ENCODE measurements at regions not wholly inside any gene's neighbourhood (a gene's known extent, or its start where the extent isn't known, plus 50 kb on each side); places are given as distances from the start of the nearest gene placed in this dataset.

DNA sequence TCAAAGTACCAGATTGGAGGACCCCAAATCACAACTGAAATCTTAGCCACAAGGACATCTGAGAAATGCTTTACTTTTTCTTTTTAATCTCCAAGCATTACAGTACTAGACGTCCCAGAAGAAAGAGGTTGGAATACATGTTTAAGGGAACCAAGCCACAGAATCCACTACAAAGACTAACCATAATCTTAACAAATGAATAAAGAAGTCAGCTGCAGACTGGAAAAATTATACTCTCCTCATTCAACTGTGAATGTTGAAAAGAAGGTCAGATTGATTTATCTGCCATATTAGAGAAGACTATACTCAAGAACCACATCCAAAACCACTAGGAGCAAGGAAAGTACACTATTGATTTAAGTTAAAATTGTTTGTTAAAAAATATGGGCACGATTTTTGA is 102.1 kb upstream of the ABCB5 start:
- DNase-seq (ENCODE audit: insufficient read length, low spot score) (no peak), FAIRE-seq (no peak)
- TF ChIP-seq SPI1 (IDR thresholded peaks at IDR 0.05; ENCODE audit: low read depth, low read length) (no peak), TAF1 (IDR thresholded peaks at IDR 0.05; ENCODE audit: low read depth, low read length) (no peak), POLR2AphosphoS5 (IDR thresholded peaks at IDR 0.05; ENCODE audit: low read depth, low read length) (no peak), POLR2A (IDR thresholded peaks at IDR 0.05; ENCODE audit: low read depth, low read length) (no peak), PAX5 (IDR thresholded peaks at IDR 0.05; ENCODE audit: insufficient read depth, low read length, severe bottlenecking) (no peak), POU2F2 (IDR thresholded peaks at IDR 0.05; ENCODE audit: low read depth, low read length) (no peak)

DNA sequence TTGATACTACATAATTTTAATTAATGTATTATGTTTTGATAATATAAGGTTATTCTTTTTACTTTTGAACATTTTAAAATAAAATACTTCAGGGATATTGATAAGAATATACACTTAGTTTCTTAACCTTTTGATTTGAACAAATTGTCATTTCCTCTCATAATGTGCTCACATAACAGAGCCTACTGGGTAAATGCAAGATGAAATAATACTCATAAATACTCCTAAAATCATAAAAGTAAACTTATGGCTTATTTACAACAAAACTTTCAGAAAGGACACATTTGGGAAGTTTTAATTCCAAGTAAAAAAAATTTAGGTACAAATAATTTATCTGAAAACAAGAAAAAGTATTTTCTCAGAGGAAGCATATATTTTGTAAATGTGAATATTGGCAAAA is 101.6 kb upstream of the ABCB5 start:
- DNase-seq (ENCODE audit: insufficient read length, low spot score) (no peak), FAIRE-seq (no peak)
- TF ChIP-seq SPI1 (IDR thresholded peaks at IDR 0.05; ENCODE audit: low read depth, low read length) (no peak), POLR2A (IDR thresholded peaks at IDR 0.05; ENCODE audit: low read depth, low read length) (no peak), POLR2AphosphoS5 (IDR thresholded peaks at IDR 0.05; ENCODE audit: low read depth, low read length) (no peak), TAF1 (IDR thresholded peaks at IDR 0.05; ENCODE audit: low read depth, low read length) (no peak), PAX5 (IDR thresholded peaks at IDR 0.05; ENCODE audit: insufficient read depth, low read length, severe bottlenecking) (no peak), POU2F2 (IDR thresholded peaks at IDR 0.05; ENCODE audit: low read depth, low read length) (no peak)

DNA sequence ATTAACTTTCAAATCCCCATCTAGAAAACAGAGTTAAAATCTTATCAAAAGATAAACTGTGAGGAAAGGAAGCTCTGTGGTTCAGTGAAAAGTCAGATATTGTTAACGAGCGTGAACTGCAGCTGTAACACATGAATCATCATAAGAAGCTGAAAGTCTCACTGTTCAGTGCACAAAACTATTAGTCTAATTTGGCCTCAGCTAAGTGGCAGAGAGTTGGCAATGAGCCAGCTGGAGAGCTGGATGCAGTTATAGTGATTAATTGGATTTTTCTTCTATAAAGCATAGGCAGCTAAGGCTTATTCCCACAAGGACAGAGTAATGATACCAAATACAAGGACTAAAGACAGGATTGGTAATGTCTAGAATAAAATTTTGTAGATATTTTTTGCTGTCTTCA is 101.1 kb upstream of the ABCB5 start:
- DNase-seq (ENCODE audit: insufficient read length, low spot score) (no peak), FAIRE-seq (no peak)
- no peak for TF ChIP-seq POLR2AphosphoS5 (IDR thresholded peaks at IDR 0.05; ENCODE audit: low read depth, low read length)

DNA sequence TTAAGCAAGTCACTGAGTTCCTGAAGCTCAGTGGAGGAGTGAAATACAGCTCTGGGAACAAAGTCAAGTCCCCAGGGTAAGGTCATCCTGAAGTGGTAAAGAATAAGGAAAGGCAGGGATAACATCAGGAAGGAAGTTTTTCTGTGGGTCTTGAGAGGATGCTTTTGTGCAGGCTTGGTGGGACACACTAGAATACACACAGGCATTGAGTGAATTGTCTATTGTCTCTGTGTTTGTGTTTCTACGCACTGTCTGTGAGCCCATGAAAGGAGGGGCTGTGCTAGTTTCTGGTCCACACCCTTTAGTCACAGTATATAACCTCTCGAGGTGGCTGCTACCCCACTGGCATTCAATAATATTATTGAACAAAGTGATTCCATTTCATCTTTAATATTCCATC is 95.8 kb upstream of the ABCB5 start:
- no peak for FAIRE-seq
- no peak for TF ChIP-seq PAX5 (IDR thresholded peaks at IDR 0.05; ENCODE audit: insufficient read depth, low read length, severe bottlenecking)
- no peak for TF ChIP-seq SPI1 (IDR thresholded peaks at IDR 0.05; ENCODE audit: low read depth, low read length)
- TF ChIP-seq POLR2AphosphoS5 (IDR thresholded peaks at IDR 0.05; ENCODE audit: low read depth, low read length): no peak
- no peak for TF ChIP-seq TAF1 (IDR thresholded peaks at IDR 0.05; ENCODE audit: low read depth, low read length)
- no peak for TF ChIP-seq POU2F2 (IDR thresholded peaks at IDR 0.05; ENCODE audit: low read depth, low read length)
- no peak for TF ChIP-seq POLR2A (IDR thresholded peaks at IDR 0.05; ENCODE audit: low read depth, low read length)
- DNase-seq (ENCODE audit: insufficient read length, low spot score): no peak

DNA sequence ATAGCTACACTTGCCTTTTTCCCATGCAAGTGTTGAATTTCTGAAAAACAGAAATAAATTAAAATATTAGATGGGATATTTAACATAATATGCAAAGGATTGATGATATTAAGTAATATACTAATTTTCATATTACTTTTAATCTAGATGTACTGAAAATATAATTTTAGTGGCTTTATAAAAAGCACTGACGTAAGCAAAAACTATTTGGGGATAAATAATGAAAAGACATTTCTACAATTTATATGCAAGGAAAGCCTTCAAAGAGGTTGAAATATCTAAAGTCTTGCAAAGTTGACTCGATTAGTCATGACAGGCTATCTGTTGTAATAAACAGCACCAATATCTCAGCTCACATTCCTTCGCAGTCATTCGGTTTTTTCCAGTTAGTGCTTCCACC is 94.9 kb upstream of the ABCB5 start:
- FAIRE-seq (no peak), DNase-seq (ENCODE audit: insufficient read length, low spot score) (no peak)
- TF ChIP-seq SPI1 (IDR thresholded peaks at IDR 0.05; ENCODE audit: low read depth, low read length) (no peak), POLR2A (IDR thresholded peaks at IDR 0.05; ENCODE audit: low read depth, low read length) (no peak), PAX5 (IDR thresholded peaks at IDR 0.05; ENCODE audit: insufficient read depth, low read length, severe bottlenecking) (no peak), POLR2AphosphoS5 (IDR thresholded peaks at IDR 0.05; ENCODE audit: low read depth, low read length) (no peak), TAF1 (IDR thresholded peaks at IDR 0.05; ENCODE audit: low read depth, low read length) (no peak), POU2F2 (IDR thresholded peaks at IDR 0.05; ENCODE audit: low read depth, low read length) (no peak)

DNA sequence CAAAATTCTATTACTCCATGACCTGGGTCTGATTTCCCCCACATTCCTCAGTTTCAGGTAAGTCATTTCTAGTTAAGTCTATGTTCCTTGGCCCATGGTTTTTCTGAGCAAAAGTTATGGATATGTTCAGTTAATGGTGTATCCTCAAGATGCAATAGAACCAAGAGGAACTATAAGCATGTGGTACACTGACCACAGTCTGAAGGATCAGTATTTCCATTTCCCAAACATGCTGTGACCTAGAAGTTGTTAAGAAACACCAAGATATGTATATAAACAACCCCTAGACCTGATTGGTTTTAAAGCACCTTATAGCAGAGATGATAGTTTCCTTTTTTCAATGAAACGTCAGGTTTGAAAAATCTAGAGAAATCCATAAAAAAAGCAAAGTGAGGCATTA is 94.2 kb upstream of the ABCB5 start:
- FAIRE-seq (no peak), DNase-seq (ENCODE audit: insufficient read length, low spot score) (no peak)
- TF ChIP-seq PAX5 (IDR thresholded peaks at IDR 0.05; ENCODE audit: insufficient read depth, low read length, severe bottlenecking) (no peak), SPI1 (IDR thresholded peaks at IDR 0.05; ENCODE audit: low read depth, low read length) (no peak), POLR2A (IDR thresholded peaks at IDR 0.05; ENCODE audit: low read depth, low read length) (no peak), POU2F2 (IDR thresholded peaks at IDR 0.05; ENCODE audit: low read depth, low read length) (no peak), TAF1 (IDR thresholded peaks at IDR 0.05; ENCODE audit: low read depth, low read length) (no peak), POLR2AphosphoS5 (IDR thresholded peaks at IDR 0.05; ENCODE audit: low read depth, low read length) (no peak)

DNA sequence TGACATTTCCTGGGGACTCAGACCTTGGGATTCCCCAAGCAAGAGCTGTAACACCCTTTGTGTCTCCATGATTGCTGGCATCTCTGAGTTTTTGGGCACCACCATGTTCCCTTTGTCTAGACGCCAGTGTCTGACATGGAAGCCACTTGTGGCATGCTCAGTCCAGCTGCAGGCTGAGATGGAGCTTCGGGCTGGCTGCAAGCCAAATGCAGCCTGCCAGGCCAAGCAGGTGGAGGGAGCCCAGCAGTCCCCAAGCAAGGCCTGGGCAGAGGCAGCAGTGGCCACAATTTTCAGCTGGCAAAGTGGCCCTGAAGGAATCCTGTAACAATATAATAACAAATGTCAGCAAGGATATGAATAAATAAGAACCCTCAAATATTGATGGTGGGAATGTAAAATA is 86.2 kb upstream of the ABCB5 start:
- DNase-seq (ENCODE audit: insufficient read length, low spot score): no peak
- FAIRE-seq: no peak
- no peak for TF ChIP-seq PAX5 (IDR thresholded peaks at IDR 0.05; ENCODE audit: insufficient read depth, low read length, severe bottlenecking)
- no peak for TF ChIP-seq SPI1 (IDR thresholded peaks at IDR 0.05; ENCODE audit: low read depth, low read length)
- no peak for TF ChIP-seq POLR2AphosphoS5 (IDR thresholded peaks at IDR 0.05; ENCODE audit: low read depth, low read length)
- no peak for TF ChIP-seq POLR2A (IDR thresholded peaks at IDR 0.05; ENCODE audit: low read depth, low read length)
- no peak for TF ChIP-seq POU2F2 (IDR thresholded peaks at IDR 0.05; ENCODE audit: low read depth, low read length)
- TF ChIP-seq TAF1 (IDR thresholded peaks at IDR 0.05; ENCODE audit: low read depth, low read length): no peak

DNA sequence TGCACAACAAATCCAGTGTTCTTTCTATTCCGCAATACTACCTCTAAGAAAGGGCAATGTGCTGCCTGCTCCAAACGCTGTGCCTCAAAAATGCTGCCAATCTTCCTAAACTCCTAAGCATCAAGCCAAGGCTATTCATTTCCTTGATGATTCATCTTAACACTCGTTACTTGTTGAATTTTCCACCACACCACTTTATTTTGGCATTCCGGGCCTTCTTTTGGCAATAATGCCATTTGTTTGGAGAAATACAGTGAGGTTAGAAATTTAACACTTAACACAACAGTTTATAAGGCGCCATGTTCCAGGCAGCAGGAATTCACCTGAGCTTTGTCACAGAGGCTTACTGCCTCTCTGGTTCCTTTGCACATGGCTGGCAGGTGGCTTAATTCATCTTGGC is 82.6 kb upstream of the ABCB5 start:
- FAIRE-seq (no peak), DNase-seq (ENCODE audit: insufficient read length, low spot score) (no peak)
- no peak for TF ChIP-seq POLR2A (IDR thresholded peaks at IDR 0.05; ENCODE audit: low read depth, low read length)
- TF ChIP-seq POU2F2 (IDR thresholded peaks at IDR 0.05; ENCODE audit: low read depth, low read length): no peak
- no peak for TF ChIP-seq PAX5 (IDR thresholded peaks at IDR 0.05; ENCODE audit: insufficient read depth, low read length, severe bottlenecking)
- TF ChIP-seq SPI1 (IDR thresholded peaks at IDR 0.05; ENCODE audit: low read depth, low read length): no peak
- TF ChIP-seq TAF1 (IDR thresholded peaks at IDR 0.05; ENCODE audit: low read depth, low read length): no peak
- no peak for TF ChIP-seq POLR2AphosphoS5 (IDR thresholded peaks at IDR 0.05; ENCODE audit: low read depth, low read length)

DNA sequence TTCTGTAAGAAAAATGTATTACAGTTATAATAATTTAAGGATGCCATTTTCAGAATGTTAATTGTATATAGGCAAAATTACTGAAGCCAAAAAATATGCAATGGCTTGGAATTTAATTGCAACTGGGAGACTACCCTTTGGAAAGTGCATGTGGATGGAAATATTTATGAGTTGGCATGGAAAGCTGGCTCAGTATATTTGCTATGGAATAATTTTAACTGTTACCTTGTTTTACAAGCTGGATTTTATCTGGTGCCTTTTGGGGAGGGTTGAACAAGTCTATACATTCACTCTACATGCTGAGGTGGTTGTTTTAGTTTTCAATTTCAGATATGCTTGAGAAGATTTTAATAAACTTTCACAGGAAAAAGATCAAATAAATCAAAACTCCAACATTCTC is 80.9 kb upstream of the ABCB5 start:
- no peak for TF ChIP-seq POU2F2 (IDR thresholded peaks at IDR 0.05; ENCODE audit: low read depth, low read length)
- TF ChIP-seq POLR2A (IDR thresholded peaks at IDR 0.05; ENCODE audit: low read depth, low read length): no peak
- no peak for TF ChIP-seq SPI1 (IDR thresholded peaks at IDR 0.05; ENCODE audit: low read depth, low read length)
- TF ChIP-seq POLR2AphosphoS5 (IDR thresholded peaks at IDR 0.05; ENCODE audit: low read depth, low read length): no peak
- no peak for TF ChIP-seq PAX5 (IDR thresholded peaks at IDR 0.05; ENCODE audit: insufficient read depth, low read length, severe bottlenecking)
- no peak for TF ChIP-seq TAF1 (IDR thresholded peaks at IDR 0.05; ENCODE audit: low read depth, low read length)
- no peak for FAIRE-seq
- DNase-seq (ENCODE audit: insufficient read length, low spot score): no peak

DNA sequence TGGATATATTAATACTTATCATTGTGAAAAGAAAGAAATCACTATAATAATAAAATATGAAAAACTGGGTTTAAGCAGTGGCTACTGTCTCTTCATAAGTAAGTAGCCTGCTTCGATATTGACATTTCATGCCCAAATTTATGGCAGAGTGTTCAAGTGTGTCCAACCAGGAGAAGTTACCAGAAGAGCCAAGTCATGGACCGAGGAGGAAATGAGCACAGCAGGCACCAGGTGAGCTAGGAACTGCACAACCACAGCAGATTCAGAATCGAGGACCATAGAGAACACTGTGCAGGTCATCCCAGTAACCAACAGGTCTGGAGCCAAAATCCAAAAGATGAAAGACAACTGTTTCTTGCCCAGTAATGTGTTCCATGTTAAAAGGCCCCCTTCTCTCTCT is 79.9 kb upstream of the ABCB5 start:
- DNase-seq (ENCODE audit: insufficient read length, low spot score) (no peak), FAIRE-seq (no peak)
- TF ChIP-seq TAF1 (IDR thresholded peaks at IDR 0.05; ENCODE audit: low read depth, low read length) (no peak), POLR2A (IDR thresholded peaks at IDR 0.05; ENCODE audit: low read depth, low read length) (no peak), POU2F2 (IDR thresholded peaks at IDR 0.05; ENCODE audit: low read depth, low read length) (no peak), PAX5 (IDR thresholded peaks at IDR 0.05; ENCODE audit: insufficient read depth, low read length, severe bottlenecking) (no peak), POLR2AphosphoS5 (IDR thresholded peaks at IDR 0.05; ENCODE audit: low read depth, low read length) (no peak), SPI1 (IDR thresholded peaks at IDR 0.05; ENCODE audit: low read depth, low read length) (no peak)
